Activated B cell treated with CpG ODN at 0.5 μM for 24 hours (primary cell): ENCODE measurements at regions not wholly inside any gene's neighbourhood (a gene's known extent, or its start where the extent isn't known, plus 50 kb on each side); places are given as distances from the start of the nearest gene placed in this dataset.

ENCODE experiments used
- ATAC-seq: fragments of 200-7000 bp; cut with Tn5 transposase; one replicate; pipeline ENCODE4 v1.10.0; 2021; ENCODE audit warnings: low read depth, mild to moderate bottlenecking, moderate library complexity
- CTCF ChIA-PET: fragments of 350-600 bp; sonication (Branson Sonifier 250); formaldehyde crosslinking; loops from one replicate; lab custom pipeline; 2021; ENCODE audit warnings: antibody characterized with exemption; lab: Charles Lee
- POLR2A ChIA-PET: fragments of 350-600 bp; sonication (Branson Sonifier 250); formaldehyde crosslinking; loops from one replicate; lab custom pipeline; 2021; ENCODE audit warnings: antibody characterized with exemption; lab: Charles Lee
- DNase-seq: peaks from one replicate; pipeline ENCODE4 v3.0.0; 2022
- H3K27ac Mint-ChIP-seq: one replicate; pipeline ENCODE4 v1.8.0; 2020; ENCODE audit warnings: mixed read lengths
- H3K27me3 Mint-ChIP-seq: one replicate; pipeline ENCODE4 v1.8.0; 2021; ENCODE audit warnings: mixed read lengths
- H3K36me3 Mint-ChIP-seq: one replicate; pipeline ENCODE4 v1.8.0; 2021; ENCODE audit warnings: low read depth, mixed read lengths
- H3K4me1 Mint-ChIP-seq: one replicate; pipeline ENCODE4 v1.8.0; 2021; ENCODE audit warnings: mixed read lengths
- H3K4me3 Mint-ChIP-seq: one replicate; pipeline ENCODE4 v1.8.0; 2020; ENCODE audit warnings: mild to moderate bottlenecking, mixed read lengths
- H3K9me3 Mint-ChIP-seq: one replicate; pipeline ENCODE4 v1.8.0; 2020; ENCODE audit warnings: mixed read lengths
- intact Hi-C: fragments of 100-400 bp; cut with micrococcal nuclease; formaldehyde crosslinking; loops from one replicate; pipeline ENCODE4 v1.15.1; 2024
- TF ChIP-seq, protein P1 (sequence below): fragments of 200-600 bp; IDR thresholded peaks from one replicate; pipeline ENCODE4 v1.8.0; 2022; ENCODE audit warnings: antibody characterized with exemption, mild to moderate bottlenecking

DNA sequence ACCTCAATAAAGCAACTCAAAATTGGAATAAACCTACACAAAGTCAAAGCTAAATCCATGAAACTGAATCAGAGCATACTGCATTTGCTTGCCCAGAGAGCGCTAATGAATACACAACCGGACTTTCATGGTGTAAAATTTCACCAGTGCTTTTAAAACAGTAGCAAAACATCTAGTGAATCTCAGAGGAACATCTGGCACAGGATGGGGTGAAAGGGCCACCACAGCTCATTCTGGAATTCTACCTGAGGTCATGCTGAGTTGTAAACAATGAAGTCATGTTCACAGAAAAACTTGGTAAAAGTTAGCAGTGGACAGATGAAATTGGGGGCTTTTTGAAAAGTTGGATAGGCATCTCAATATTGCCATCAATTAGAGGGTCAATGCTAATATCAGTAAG is 125.6 kb upstream of the STXBP5 start:
- intact Hi-C loops, result no loop called here
- ATAC-seq (no peak), DNase-seq (no peak)
- TF ChIP-seq, protein P1, sequence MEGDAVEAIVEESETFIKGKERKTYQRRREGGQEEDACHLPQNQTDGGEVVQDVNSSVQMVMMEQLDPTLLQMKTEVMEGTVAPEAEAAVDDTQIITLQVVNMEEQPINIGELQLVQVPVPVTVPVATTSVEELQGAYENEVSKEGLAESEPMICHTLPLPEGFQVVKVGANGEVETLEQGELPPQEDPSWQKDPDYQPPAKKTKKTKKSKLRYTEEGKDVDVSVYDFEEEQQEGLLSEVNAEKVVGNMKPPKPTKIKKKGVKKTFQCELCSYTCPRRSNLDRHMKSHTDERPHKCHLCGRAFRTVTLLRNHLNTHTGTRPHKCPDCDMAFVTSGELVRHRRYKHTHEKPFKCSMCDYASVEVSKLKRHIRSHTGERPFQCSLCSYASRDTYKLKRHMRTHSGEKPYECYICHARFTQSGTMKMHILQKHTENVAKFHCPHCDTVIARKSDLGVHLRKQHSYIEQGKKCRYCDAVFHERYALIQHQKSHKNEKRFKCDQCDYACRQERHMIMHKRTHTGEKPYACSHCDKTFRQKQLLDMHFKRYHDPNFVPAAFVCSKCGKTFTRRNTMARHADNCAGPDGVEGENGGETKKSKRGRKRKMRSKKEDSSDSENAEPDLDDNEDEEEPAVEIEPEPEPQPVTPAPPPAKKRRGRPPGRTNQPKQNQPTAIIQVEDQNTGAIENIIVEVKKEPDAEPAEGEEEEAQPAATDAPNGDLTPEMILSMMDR, result no peak
- H3K27me3 Mint-ChIP-seq, result no peaks in the 10 kb centered on the region
- H3K9me3 Mint-ChIP-seq, result no peaks in the 10 kb centered on the region
- no peaks in the 10 kb centered on the region for H3K4me1 Mint-ChIP-seq
- H3K36me3 Mint-ChIP-seq, result no peaks in the 10 kb centered on the region
- CTCF ChIA-PET, result no interaction called here
- H3K27ac Mint-ChIP-seq, result no peak overlapping the region
- POLR2A ChIA-PET, result no interaction called here
- no peak overlapping the region for H3K4me3 Mint-ChIP-seq

DNA sequence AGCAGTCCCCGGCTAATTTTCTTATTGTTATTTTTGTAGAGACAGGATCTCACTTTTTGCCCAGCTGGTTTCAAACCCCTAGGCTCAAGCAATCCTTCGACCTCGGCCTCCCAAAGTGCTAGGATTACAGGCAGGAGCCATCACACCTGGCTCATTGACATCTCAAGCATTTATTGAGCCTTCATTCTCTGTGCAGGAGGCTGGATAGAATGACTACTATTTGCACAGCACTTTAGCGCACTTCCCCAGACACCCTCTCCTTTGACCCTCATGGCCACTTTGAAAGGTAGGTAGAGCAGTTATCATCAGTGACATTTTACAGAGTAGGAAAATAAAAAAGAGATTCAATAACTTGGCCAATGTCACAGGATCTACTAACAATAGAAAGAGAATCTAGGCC is 124.0 kb upstream of the STXBP5 start:
- no peak for DNase-seq
- no peak overlapping the region for H3K27ac Mint-ChIP-seq

DNA sequence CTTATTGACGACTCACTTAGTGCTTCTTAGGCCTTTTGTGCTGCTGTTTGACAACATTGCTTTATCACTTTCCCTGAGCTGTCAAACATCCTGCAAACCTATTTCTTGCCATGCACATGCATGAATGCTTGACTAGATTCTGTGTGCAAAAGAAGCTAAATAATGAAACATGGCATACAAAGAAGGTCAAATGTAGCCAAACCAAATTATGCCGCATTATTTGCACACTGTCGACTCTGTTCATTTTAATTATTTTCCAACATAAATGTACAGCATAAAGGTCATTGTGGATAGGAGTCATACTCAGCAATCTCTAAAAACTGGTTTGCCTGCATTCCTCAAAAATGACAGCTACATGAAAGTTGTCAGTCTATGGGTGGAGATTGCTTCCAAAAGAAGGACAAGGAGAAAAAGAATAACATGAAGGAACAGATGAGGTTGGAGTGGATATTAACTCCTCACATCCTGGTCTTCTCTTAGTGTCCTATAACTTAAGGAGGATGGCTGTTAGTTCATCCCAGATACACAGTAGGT is 123.1 kb upstream of the STXBP5 start:
- TF ChIP-seq, protein P1, result no peak
- CTCF ChIA-PET, result no interaction called here
- DNase-seq (no peak), ATAC-seq (no peak)
- Mint-ChIP-seq H3K36me3 (no peaks in the 10 kb centered on the region), H3K9me3 (no peaks in the 10 kb centered on the region), H3K27me3 (no peaks in the 10 kb centered on the region), H3K4me1 (no peaks in the 10 kb centered on the region), H3K4me3 (no peak overlapping the region), H3K27ac (no peak overlapping the region)
- intact Hi-C loops, result loop anchor here (1.0 kb wide), 1 partner anchor 8 kb away; no protein-coding TSS in a partner anchor
- POLR2A ChIA-PET, result no interaction called here

More for the DNA sequence above, 124.0 kb upstream of the STXBP5 start:
- no peaks in the 10 kb centered on the region for H3K27me3 Mint-ChIP-seq
- H3K4me1 Mint-ChIP-seq, result no peaks in the 10 kb centered on the region
- ATAC-seq, result no peak
- ChIA-PET CTCF (no interaction called here), POLR2A (no interaction called here)
- H3K9me3 Mint-ChIP-seq, result no peaks in the 10 kb centered on the region
- intact Hi-C loops, result no loop called here
- TF ChIP-seq, protein P1, result no peak
- no peaks in the 10 kb centered on the region for H3K36me3 Mint-ChIP-seq
- H3K4me3 Mint-ChIP-seq, result no peak overlapping the region

DNA sequence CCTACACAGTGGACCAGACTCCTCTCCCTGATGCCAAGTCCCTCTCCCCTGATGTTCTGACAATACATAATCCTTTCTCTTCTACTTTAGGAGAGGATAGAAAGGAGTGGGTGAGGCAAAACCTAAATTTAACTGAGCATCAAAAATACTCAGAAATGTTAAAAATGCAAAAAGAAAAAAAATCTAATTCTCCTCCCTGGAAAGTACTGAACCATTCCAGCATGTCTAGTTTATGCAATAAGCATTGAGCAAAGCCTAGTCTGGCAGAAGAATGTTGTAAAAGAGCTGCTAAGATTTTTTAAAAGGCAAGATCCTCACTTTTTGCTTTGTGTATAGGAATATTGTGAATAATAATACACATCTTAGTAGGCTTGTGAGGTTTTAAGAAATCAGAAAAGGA is 116.6 kb upstream of the STXBP5 start:
- ATAC-seq (no peak), DNase-seq (no peak)
- Mint-ChIP-seq H3K27ac (no peak overlapping the region), H3K36me3 (no peaks in the 10 kb centered on the region), H3K27me3 (no peaks in the 10 kb centered on the region), H3K4me1 (no peaks in the 10 kb centered on the region), H3K4me3 (no peak overlapping the region), H3K9me3 (peaks cover 2% of the 10 kb centered on the region)
- POLR2A ChIA-PET, result no interaction called here
- intact Hi-C loops, result no loop called here
- CTCF ChIA-PET, result no interaction called here
- TF ChIP-seq, protein P1, result no peak

DNA sequence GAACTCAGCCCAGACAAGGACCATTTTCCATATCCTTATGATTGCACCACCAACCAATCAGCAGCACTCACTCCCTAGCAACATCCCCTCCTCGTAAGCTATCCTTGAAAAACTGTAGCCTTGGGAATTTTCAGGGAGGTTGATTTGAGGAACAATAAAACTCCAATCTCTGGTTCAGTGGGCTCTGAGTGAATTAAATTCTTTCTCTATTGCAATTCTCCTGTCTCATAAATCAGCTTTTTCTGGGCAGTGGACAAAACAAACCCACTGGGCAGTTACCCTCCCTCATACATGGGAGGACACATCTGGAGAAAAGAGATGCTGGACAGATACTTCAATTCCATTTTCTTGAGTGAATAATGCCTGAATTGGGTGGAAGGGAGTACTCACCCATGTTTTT is 115.4 kb upstream of the STXBP5 start:
- TF ChIP-seq, protein P1, result no peak
- no peaks in the 10 kb centered on the region for H3K27me3 Mint-ChIP-seq
- DNase-seq, result no peak
- ChIA-PET POLR2A (no interaction called here), CTCF (interaction anchor here (1.1 kb wide), 1 partner anchor 31 kb away, joined by 3 read pairs; no protein-coding TSS in a partner anchor)
- no peaks in the 10 kb centered on the region for H3K4me1 Mint-ChIP-seq
- H3K36me3 Mint-ChIP-seq, result no peaks in the 10 kb centered on the region
- intact Hi-C loops, result loop anchor here (1.0 kb wide), 1 partner anchor 8 kb away; no protein-coding TSS in a partner anchor
- no peak overlapping the region for H3K4me3 Mint-ChIP-seq
- H3K9me3 Mint-ChIP-seq, result peaks cover 2% of the 10 kb centered on the region
- no peak for ATAC-seq
- H3K27ac Mint-ChIP-seq, result no peak overlapping the region
